ENCODE measurements at regions not wholly inside any gene's neighbourhood (a gene's known extent, or its start where the extent isn't known, plus 50 kb on each side); places are given as distances from the start of the nearest gene placed in this dataset.

GRCh38 chr12:111172786-111173185, 196.1 kb downstream of the PHETA1 start:
- TF ChIP-seq CTCF (IDR thresholded peaks at IDR 0.05; ENCODE audit: control extremely low read depth, extremely low read depth, low read depth, missing control alignments) = no peak
- ChIA-PET POLR2A (no interaction called here), CTCF (interaction anchor here (0.9 to 3.4 kb wide), 2 partner anchors 150 to 278 kb away, joined by 3 to 18 read pairs; no protein-coding TSS in a partner anchor)
- no peak for DNase-seq (ENCODE audit: extremely low spot score)

- ChIA-PET CTCF (no interaction called here), POLR2A (no interaction called here)
- DNase-seq (ENCODE audit: extremely low spot score) = no peak
- TF ChIP-seq CTCF (IDR thresholded peaks at IDR 0.05; ENCODE audit: control extremely low read depth, extremely low read depth, low read depth, missing control alignments) = no peak
These were observed 197.1 kb downstream of the PHETA1 start for GRCh38 chr12:111171832-111172231.

GRCh38 chr12:111171345-111171744, 197.6 kb downstream of the PHETA1 start:
- no peak for DNase-seq (ENCODE audit: extremely low spot score)
- ChIA-PET POLR2A (no interaction called here), CTCF (no interaction called here)
- no peak for TF ChIP-seq CTCF (IDR thresholded peaks at IDR 0.05; ENCODE audit: control extremely low read depth, extremely low read depth, low read depth, missing control alignments)

GRCh38 chr12:111170543-111170942, 198.4 kb downstream of the PHETA1 start:
- TF ChIP-seq CTCF (IDR thresholded peaks at IDR 0.05; ENCODE audit: control extremely low read depth, extremely low read depth, low read depth, missing control alignments) = no peak
- ChIA-PET POLR2A (no interaction called here), CTCF (no interaction called here)
- no peak for DNase-seq (ENCODE audit: extremely low spot score)

- no peak for TF ChIP-seq CTCF (IDR thresholded peaks at IDR 0.05; ENCODE audit: control extremely low read depth, extremely low read depth, low read depth, missing control alignments)
- CTCF ChIA-PET = no interaction called here
- DNase-seq (ENCODE audit: extremely low spot score) = no peak
- POLR2A ChIA-PET = no interaction called here
These were observed 199.4 kb downstream of the PHETA1 start for GRCh38 chr12:111169456-111169855.

- ChIA-PET POLR2A (no interaction called here), CTCF (no interaction called here)
- no peak for TF ChIP-seq CTCF (IDR thresholded peaks at IDR 0.05; ENCODE audit: control extremely low read depth, extremely low read depth, low read depth, missing control alignments)
- no peak for DNase-seq (ENCODE audit: extremely low spot score)
These were observed 199.9 kb downstream of the PHETA1 start for GRCh38 chr12:111169032-111169431.

Measured in GM10248 (cell line).